ENCODE measurements at regions not wholly inside any gene's neighbourhood (a gene's known extent, or its start where the extent isn't known, plus 50 kb on each side); places are given as distances from the start of the nearest gene placed in this dataset.

- H3K36me3 ChIP-seq, result no peaks in the 10 kb centered on the region
- DNase-seq, result no peak
- H3K4me3 ChIP-seq (ENCODE audit: low read depth, low read length), result no peak overlapping the region
- H3K9me3 ChIP-seq (ENCODE audit: severe bottlenecking), result no peaks in the 10 kb centered on the region
- TF ChIP-seq, protein P1, sequence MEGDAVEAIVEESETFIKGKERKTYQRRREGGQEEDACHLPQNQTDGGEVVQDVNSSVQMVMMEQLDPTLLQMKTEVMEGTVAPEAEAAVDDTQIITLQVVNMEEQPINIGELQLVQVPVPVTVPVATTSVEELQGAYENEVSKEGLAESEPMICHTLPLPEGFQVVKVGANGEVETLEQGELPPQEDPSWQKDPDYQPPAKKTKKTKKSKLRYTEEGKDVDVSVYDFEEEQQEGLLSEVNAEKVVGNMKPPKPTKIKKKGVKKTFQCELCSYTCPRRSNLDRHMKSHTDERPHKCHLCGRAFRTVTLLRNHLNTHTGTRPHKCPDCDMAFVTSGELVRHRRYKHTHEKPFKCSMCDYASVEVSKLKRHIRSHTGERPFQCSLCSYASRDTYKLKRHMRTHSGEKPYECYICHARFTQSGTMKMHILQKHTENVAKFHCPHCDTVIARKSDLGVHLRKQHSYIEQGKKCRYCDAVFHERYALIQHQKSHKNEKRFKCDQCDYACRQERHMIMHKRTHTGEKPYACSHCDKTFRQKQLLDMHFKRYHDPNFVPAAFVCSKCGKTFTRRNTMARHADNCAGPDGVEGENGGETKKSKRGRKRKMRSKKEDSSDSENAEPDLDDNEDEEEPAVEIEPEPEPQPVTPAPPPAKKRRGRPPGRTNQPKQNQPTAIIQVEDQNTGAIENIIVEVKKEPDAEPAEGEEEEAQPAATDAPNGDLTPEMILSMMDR (IDR thresholded peaks at IDR 0.05; ENCODE audit: low read depth, low read length), result no peak
- H3K27me3 ChIP-seq (ENCODE audit: insufficient read depth, low read depth, severe bottlenecking), result peaks cover 5% of the 10 kb centered on the region
- no peak overlapping the region for H3K27ac ChIP-seq
Observed at GRCh38 chr21:34192646-34193285, 119.4 kb downstream of the MRPS6 start.

DNA sequence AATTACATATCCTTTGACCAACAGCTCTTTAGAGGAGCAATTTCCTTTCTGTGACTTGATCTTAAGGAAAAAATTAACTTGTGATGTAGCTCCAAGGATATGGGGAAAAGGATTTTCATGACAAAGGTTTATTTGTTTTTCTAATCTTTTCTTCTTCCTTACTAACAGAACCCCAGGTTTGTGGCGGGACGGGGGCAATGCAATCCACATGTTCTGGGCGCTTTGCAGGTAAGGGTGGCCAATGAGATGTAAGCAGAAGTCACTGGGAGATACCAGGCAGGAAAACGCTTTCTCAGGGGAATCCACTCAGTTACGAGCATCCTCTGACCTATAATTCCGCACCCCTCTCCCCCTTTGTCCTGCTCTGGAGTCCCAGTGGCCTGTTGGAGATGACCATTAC lies 122.0 kb downstream of the MRPS6 start:
- TF ChIP-seq, protein P1 (IDR thresholded peaks at IDR 0.05; ENCODE audit: low read depth, low read length), result no peak
- no peaks in the 10 kb centered on the region for H3K36me3 ChIP-seq
- H3K27ac ChIP-seq, result no peak overlapping the region
- H3K9me3 ChIP-seq (ENCODE audit: severe bottlenecking), result no peaks in the 10 kb centered on the region
- H3K4me3 ChIP-seq (ENCODE audit: low read depth, low read length), result no peak overlapping the region
- peaks cover 4% of the 10 kb centered on the region for H3K27me3 ChIP-seq (ENCODE audit: insufficient read depth, low read depth, severe bottlenecking)
- DNase-seq, result no peak

DNA sequence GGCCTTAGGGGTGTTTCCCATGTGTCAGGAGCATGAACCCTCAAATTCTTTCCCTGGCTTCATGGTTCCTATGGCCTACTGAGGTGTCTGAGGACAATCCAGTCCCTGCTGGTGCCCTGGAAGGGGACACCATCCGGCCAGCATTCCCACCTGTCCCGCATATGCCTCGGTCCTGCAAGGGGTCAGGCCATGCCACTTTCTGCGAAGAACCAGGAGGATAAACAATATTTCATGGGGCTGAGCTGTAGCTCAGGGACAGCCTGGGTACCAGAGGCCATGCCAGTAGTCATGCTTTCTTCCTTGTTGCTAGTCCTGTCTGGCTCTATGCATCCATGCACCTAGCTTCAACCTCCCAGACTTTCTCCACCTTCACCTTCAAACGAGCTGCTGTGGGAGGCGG lies 123.6 kb downstream of the MRPS6 start:
- Histone ChIP-seq H3K27ac (no peak overlapping the region), H3K4me3 (ENCODE audit: low read depth, low read length) (no peak overlapping the region), H3K27me3 (ENCODE audit: insufficient read depth, low read depth, severe bottlenecking) (peaks cover 9% of the 10 kb centered on the region), H3K36me3 (no peaks in the 10 kb centered on the region), H3K9me3 (ENCODE audit: severe bottlenecking) (no peaks in the 10 kb centered on the region)
- DNase-seq, result no peak
- TF ChIP-seq, protein P1 (IDR thresholded peaks at IDR 0.05; ENCODE audit: low read depth, low read length), result no peak

GRCh38 chr21:34197561-34197960 lies 124.2 kb downstream of the MRPS6 start:
- no peak overlapping the region for H3K4me3 ChIP-seq (ENCODE audit: low read depth, low read length)
- no peaks in the 10 kb centered on the region for H3K9me3 ChIP-seq (ENCODE audit: severe bottlenecking)
- H3K27me3 ChIP-seq (ENCODE audit: insufficient read depth, low read depth, severe bottlenecking), result peaks cover 12% of the 10 kb centered on the region
- no peak for DNase-seq
- no peak overlapping the region for H3K27ac ChIP-seq
- TF ChIP-seq, protein P1 (IDR thresholded peaks at IDR 0.05; ENCODE audit: low read depth, low read length), result no peak
- H3K36me3 ChIP-seq, result no peaks in the 10 kb centered on the region

DNA sequence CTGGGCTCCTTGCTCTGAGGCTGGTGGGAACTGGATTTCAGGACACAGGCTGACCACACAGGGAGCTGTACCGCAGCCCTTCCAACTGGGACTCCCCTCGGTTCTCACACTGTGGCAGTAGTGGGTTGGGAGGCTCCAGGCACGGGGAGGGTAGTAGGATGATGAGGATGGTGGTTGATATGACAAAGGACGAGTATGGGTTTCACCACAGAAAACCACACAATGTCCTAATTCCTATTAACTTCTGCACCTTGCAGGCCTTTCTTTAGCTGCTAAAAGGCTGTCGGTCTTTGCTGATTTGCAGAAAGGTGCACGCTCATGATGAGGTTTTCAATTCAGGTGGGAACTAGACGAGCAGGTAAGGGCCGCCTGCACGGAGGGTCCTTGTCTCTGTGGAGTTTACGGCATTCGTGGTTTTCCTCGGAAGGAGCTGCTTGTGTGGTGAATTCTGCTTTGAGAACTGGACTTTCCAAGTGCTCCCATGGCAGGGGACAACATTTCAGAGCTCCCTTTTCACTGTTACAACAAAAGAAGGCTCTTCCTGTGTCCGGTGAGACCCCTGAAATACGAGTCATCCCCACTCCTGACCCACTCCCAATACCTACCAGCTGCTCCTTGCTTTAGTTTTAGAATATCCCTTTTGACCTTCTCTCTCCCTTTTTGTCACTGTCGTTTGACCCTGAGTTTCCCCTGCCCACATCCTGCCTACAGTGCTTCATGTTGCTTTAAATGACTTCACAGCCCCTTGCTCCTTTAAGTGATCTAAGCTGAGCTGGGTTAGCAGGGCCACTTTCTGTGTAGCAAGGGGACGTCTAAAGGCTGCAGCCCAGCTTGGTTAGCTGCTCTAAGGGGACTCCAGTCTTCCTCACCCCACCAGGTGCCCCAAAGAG lies 125.1 kb downstream of the MRPS6 start:
- TF ChIP-seq, protein P1 (IDR thresholded peaks at IDR 0.05; ENCODE audit: low read depth, low read length), result no peak
- DNase-seq, result no peak
- no peak overlapping the region for H3K4me3 ChIP-seq (ENCODE audit: low read depth, low read length)
- H3K27me3 ChIP-seq (ENCODE audit: insufficient read depth, low read depth, severe bottlenecking), result peaks cover 21% of the 10 kb centered on the region
- H3K36me3 ChIP-seq, result no peaks in the 10 kb centered on the region
- H3K9me3 ChIP-seq (ENCODE audit: severe bottlenecking), result no peaks in the 10 kb centered on the region
- no peak overlapping the region for H3K27ac ChIP-seq
